T-cell (primary cell): ENCODE measurements at regions not wholly inside any gene's neighbourhood (a gene's known extent, or its start where the extent isn't known, plus 50 kb on each side); places are given as distances from the start of the nearest gene placed in this dataset.

Experiments used
- ATAC-seq, 4 experiments: fragments of 200-7000 bp in 3 of 4; fragments of 150-1000 bp in 1 of 4; cut with Tn5 transposase; replicated peaks in 1 of 4; 1 replicate in 3 of 4; 2 replicates in 1 of 4; pipeline ENCODE4 v1.10.0; 2021; ENCODE audit warnings: moderate library complexity in 3 of 4, mild to moderate bottlenecking in 2 of 4, moderate number of reproducible peaks in 1 of 4
- CTCF ChIA-PET, 2 donors: fragments of 300-600 bp; sonication (Branson Sonifier 250); formaldehyde crosslinking; loops; one replicate each; lab custom pipeline; 2022; ENCODE audit warnings: antibody characterized with exemption in 2 of 2; lab: Charles Lee
- POLR2A ChIA-PET, 2 donors: fragments of 300-600 bp; sonication (Branson Sonifier 250); formaldehyde crosslinking; loops; one replicate each; lab custom pipeline; 2022; ENCODE audit warnings: antibody characterized with exemption in 2 of 2; lab: Charles Lee
- DNase-seq, 35 experiments: peaks; one replicate each; pipeline versions ENCODE4 v3.0.0 to v3.0.0-alpha.2; 2013 to 2023
- H3K27ac ChIP-seq: one replicate; pipeline ENCODE4 v1.5.1; 2013; ENCODE audit warnings: low read length
- H3K27me3 ChIP-seq, 2 experiments: replicated peaks in 1 of 2; 1 replicate in 1 of 2; 2 replicates in 1 of 2; pipeline versions ENCODE4 v1.6.1 to v1.7.0; 2013; ENCODE audit warnings: low read length in 1 of 2, mixed read lengths in 1 of 2; ENCODE audit not compliant: control insufficient read depth in 2 of 2, insufficient read depth in 2 of 2; ENCODE audit errors: extremely low read depth in 1 of 2
- H3K36me3 ChIP-seq, 2 donors: 1 replicate in 1 of 2; 2 replicates in 1 of 2; pipeline versions ENCODE4 v1.6.1 to v1.7.0; 2013; ENCODE audit warnings: low read length in 1 of 2; ENCODE audit not compliant: control insufficient read depth in 2 of 2, insufficient read depth in 1 of 2; ENCODE audit errors: extremely low read depth in 1 of 2
- H3K4me1 ChIP-seq, 2 experiments: 1 replicate in 1 of 2; 2 replicates in 1 of 2; pipeline versions ENCODE4 v1.6.1 to v1.7.0; 2013; ENCODE audit warnings: low read length in 2 of 2, mixed read lengths in 1 of 2; ENCODE audit not compliant: insufficient read depth in 2 of 2, control insufficient read depth in 1 of 2; ENCODE audit errors: extremely low read depth in 1 of 2
- H3K4me3 ChIP-seq, 2 donors: 1 replicate in 1 of 2; 2 replicates in 1 of 2; pipeline versions ENCODE4 v1.5.1 to v1.7.0; 2013; ENCODE audit warnings: mild to moderate bottlenecking in 2 of 2, low read length in 1 of 2, moderate library complexity in 1 of 2; ENCODE audit not compliant: control insufficient read depth in 1 of 2; ENCODE audit errors: extremely low read depth in 1 of 2
- H3K9me3 ChIP-seq: 2 replicates; pipeline ENCODE4 v1.7.0; 2013
- H3K27ac Mint-ChIP-seq, 2 donors: one replicate each; pipeline ENCODE4 v1.8.0; 2020 to 2021; ENCODE audit warnings: mild to moderate bottlenecking in 2 of 2, mixed read lengths in 2 of 2
- H3K27me3 Mint-ChIP-seq, 2 donors: one replicate each; pipeline ENCODE4 v1.8.0; 2021 to 2022; ENCODE audit warnings: mixed read lengths in 2 of 2
- H3K36me3 Mint-ChIP-seq: one replicate; pipeline ENCODE4 v1.8.0; 2021; ENCODE audit warnings: mixed read lengths
- H3K4me1 Mint-ChIP-seq, 3 donors: one replicate each; pipeline ENCODE4 v1.8.0; 2020 to 2022; ENCODE audit warnings: mixed read lengths in 3 of 3, mild to moderate bottlenecking in 1 of 3
- H3K4me3 Mint-ChIP-seq, 3 donors: one replicate each; pipeline ENCODE4 v1.8.0; 2020 to 2022; ENCODE audit warnings: mild to moderate bottlenecking in 3 of 3, mixed read lengths in 3 of 3, moderate library complexity in 3 of 3
- H3K9me3 Mint-ChIP-seq, 3 donors: one replicate each; pipeline ENCODE4 v1.8.0; 2020 to 2022; ENCODE audit warnings: mixed read lengths in 3 of 3
- WGBS: methylation state at CpG from one replicate; pipeline ENCODE4 v1.1.5; 2013; ENCODE audit warnings: missing lambda C conversion rate; ENCODE audit not compliant: insufficient coverage; 5-methylcytosine and 5-hydroxymethylcytosine counted together

DNA sequence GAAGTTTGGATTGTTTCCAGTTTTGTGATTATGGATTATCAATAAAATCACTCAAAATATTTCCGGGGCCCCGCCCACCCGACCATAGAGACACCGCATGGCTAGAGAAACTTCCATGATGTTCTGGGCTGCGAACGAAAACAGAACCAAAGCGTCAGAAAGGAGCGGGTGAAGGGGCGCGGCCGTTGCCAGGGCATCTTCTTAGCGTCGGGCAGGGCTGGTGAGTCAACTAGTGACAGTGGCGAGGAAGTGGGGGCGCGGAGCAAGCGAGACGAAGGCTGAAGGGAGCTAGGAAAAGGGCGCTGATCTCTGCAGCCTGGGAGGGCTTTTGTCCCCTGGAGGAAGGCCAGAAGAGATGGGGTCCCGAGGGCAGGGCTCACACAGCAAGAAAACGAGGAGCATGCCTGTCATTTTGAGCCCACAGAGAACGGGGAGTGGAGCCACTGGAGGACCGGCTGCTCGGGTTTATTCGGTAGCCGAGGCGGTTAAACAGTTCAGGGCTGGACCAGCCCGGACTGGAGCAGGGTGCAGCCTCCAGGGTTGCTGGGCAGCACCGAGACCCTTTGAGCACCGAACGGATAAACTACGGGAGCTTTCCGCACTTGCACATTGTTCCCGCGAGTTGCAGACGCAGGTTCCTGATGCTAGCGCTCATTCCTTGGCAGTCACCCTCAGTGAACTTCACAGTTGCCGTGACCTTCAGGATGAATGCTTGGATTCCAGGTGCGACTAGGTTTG is 298.1 kb upstream of the TRPC5 start:
- no peak for ATAC-seq
- no peak for DNase-seq
- Mint-ChIP-seq H3K36me3 (no peaks in the 10 kb centered on the region), H3K4me1 (no peaks in the 10 kb centered on the region), H3K27me3 (peaks cover 0 to 16% of the 10 kb centered on the region in 2 donors), H3K27ac (no peak overlapping the region), H3K4me3 (no peak overlapping the region), H3K9me3 (no peaks in the 10 kb centered on the region)
- H3K4me1 ChIP-seq, result no peaks in the 10 kb centered on the region
- ChIA-PET CTCF (no interaction called here), POLR2A (no interaction called here)
- no peaks in the 10 kb centered on the region for H3K36me3 ChIP-seq
- no peak overlapping the region for H3K27ac ChIP-seq
- H3K9me3 ChIP-seq, result no peaks in the 10 kb centered on the region
- WGBS, result 94% methylated on average over 10 of the region's 39 CpGs
- no peak overlapping the region for H3K4me3 ChIP-seq
- H3K27me3 ChIP-seq, result peaks cover 0 to 4% of the 10 kb centered on the region in 2 experiments

DNA sequence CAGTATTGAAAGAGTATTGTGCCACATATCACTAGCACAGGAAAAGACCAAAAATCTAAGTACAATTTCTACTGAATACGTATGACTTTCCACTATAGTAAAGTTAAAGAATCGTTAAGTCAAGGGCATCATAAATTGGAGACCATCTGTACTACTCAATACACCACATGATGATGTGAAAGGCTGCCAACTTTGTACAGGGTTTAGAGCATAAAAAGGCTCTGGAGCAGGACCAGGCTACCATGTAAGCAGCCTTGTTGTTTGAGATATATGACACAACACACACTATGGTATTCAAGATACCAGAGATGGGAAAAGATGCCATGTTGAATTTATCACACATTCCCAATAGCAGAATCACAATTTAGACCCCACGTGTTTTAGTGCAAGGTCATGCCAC is 294.9 kb upstream of the TRPC5 start:
- H3K27ac ChIP-seq, result no peak overlapping the region
- H3K27me3 ChIP-seq, result peaks cover 0 to 4% of the 10 kb centered on the region in 2 experiments
- no peaks in the 10 kb centered on the region for H3K4me1 ChIP-seq
- ChIA-PET POLR2A (no interaction called here), CTCF (no interaction called here)
- no peak overlapping the region for H3K4me3 ChIP-seq
- H3K36me3 ChIP-seq, result no peaks in the 10 kb centered on the region
- no peak for DNase-seq
- Mint-ChIP-seq H3K27me3 (peaks cover 0 to 26% of the 10 kb centered on the region in 2 donors), H3K9me3 (no peaks in the 10 kb centered on the region), H3K36me3 (no peaks in the 10 kb centered on the region), H3K27ac (no peak overlapping the region), H3K4me1 (no peaks in the 10 kb centered on the region), H3K4me3 (no peak overlapping the region)
- no CpG with 5 or more reads among the region's 3 CpGs for WGBS
- H3K9me3 ChIP-seq, result no peaks in the 10 kb centered on the region
- ATAC-seq, result no peak

DNA sequence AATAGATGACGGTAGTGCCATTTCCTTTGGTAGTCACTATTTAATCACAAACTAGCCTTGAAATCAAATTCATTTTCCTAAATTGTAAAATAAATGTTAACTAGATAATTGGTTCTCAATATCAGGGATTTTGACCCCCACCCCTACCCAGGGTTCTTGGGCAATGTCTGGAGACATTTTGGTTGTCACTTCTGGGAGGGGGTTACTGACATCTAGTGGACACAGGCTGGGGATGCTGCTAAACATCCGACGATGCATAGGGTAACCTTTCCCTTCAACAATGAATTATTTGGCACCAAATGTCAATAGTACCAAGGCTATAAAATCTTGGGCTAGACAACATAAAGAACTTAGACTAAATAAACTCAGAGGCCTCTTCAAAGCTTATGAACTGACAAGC is 285.8 kb upstream of the TRPC5 start:
- no peak overlapping the region for H3K4me3 Mint-ChIP-seq
- H3K36me3 Mint-ChIP-seq, result no peaks in the 10 kb centered on the region
- ATAC-seq (no peak), DNase-seq (no peak)
- no peaks in the 10 kb centered on the region for H3K9me3 Mint-ChIP-seq
- Histone ChIP-seq H3K27ac (no peak overlapping the region), H3K27me3 (no peaks in the 10 kb centered on the region), H3K36me3 (no peaks in the 10 kb centered on the region), H3K4me1 (no peaks in the 10 kb centered on the region), H3K4me3 (no peak overlapping the region), H3K9me3 (no peaks in the 10 kb centered on the region)
- no CpG with 5 or more reads among the region's 3 CpGs for WGBS
- ChIA-PET POLR2A (no interaction called here), CTCF (no interaction called here)
- H3K27me3 Mint-ChIP-seq, result peaks cover 0 to 15% of the 10 kb centered on the region in 2 donors
- H3K4me1 Mint-ChIP-seq, result no peaks in the 10 kb centered on the region
- H3K27ac Mint-ChIP-seq, result no peak overlapping the region

DNA sequence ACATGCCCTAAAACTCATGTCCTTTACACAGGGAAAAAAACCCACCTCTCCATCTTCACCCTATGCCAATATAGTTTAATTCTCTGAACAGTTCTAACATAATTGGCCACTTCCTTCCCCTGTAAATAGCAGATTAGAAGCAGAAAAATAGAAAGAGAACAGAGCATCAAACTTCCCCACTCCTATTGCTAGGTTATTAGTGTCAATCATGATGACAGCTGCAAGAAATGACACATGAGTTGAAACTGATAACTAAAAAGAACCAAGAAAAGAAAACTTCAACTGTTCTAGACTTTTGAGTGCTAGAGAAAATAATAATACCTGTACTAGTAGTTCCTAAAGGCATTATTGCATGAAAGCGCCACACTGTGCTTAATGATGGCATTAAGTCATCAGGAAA is 284.5 kb upstream of the TRPC5 start:
- CTCF ChIA-PET, result no interaction called here
- H3K36me3 ChIP-seq, result no peaks in the 10 kb centered on the region
- Mint-ChIP-seq H3K27me3 (peaks cover 0 to 23% of the 10 kb centered on the region in 2 donors), H3K9me3 (no peaks in the 10 kb centered on the region), H3K4me3 (no peak overlapping the region), H3K4me1 (no peaks in the 10 kb centered on the region), H3K36me3 (no peaks in the 10 kb centered on the region), H3K27ac (no peak overlapping the region)
- H3K4me1 ChIP-seq, result no peaks in the 10 kb centered on the region
- no peak overlapping the region for H3K4me3 ChIP-seq
- no peaks in the 10 kb centered on the region for H3K9me3 ChIP-seq
- DNase-seq, result no peak
- H3K27ac ChIP-seq, result no peak overlapping the region
- WGBS, result no CpG with 5 or more reads among the region's 1 CpG
- no peaks in the 10 kb centered on the region for H3K27me3 ChIP-seq
- POLR2A ChIA-PET, result no interaction called here
- ATAC-seq, result no peak

DNA sequence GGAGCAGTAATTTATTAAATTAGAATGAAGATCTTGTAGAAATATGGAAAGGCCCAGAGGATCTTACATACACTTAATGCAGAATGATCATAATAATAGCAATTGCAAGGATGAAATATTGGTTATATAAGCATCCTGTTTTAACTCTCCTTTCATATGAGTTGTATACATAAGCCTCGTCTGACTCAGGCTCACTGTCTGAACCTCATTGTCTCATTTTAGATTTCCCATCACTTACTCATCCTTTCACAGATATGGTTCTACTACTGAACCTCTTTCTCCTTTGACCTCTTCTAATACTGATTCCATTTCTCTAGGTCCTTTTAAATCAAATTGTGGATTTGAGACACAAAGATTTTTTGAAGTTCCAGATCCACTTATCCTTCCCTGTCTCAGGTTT is 277.3 kb upstream of the TRPC5 start:
- Histone ChIP-seq H3K27ac (no peak overlapping the region), H3K27me3 (no peaks in the 10 kb centered on the region), H3K4me1 (no peaks in the 10 kb centered on the region), H3K4me3 (no peak overlapping the region), H3K36me3 (no peaks in the 10 kb centered on the region), H3K9me3 (no peaks in the 10 kb centered on the region)
- H3K9me3 Mint-ChIP-seq, result no peaks in the 10 kb centered on the region
- WGBS, result 100% methylated on average over 1 of the region's 1 CpG
- no peak for DNase-seq
- ATAC-seq, result no peak
- H3K36me3 Mint-ChIP-seq, result no peaks in the 10 kb centered on the region
- peaks cover 0 to 24% of the 10 kb centered on the region in 2 donors for H3K27me3 Mint-ChIP-seq
- no peak overlapping the region for H3K4me3 Mint-ChIP-seq
- H3K4me1 Mint-ChIP-seq, result no peaks in the 10 kb centered on the region
- ChIA-PET CTCF (no interaction called here), POLR2A (no interaction called here)
- no peak overlapping the region for H3K27ac Mint-ChIP-seq

DNA sequence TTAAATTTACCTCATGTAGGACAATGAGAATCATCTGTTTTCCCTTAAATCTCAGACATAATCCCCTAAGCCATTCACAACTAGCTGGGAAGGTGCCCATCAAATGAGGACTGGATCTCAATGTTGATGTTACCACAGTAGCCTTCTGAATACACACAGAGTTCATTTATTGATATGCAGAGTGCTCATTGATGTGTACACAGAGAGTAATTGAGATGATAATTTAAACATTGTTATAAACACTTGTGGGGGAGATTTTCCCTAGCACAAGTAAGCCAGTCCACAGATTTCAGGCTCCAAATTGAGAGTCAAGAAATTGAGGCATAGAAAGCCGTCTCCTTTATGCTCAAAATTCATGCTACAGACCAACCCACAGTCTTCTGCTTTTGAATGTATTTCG is 273.4 kb upstream of the TRPC5 start:
- ChIA-PET POLR2A (no interaction called here), CTCF (no interaction called here)
- Histone ChIP-seq H3K36me3 (no peaks in the 10 kb centered on the region), H3K4me3 (no peak overlapping the region), H3K4me1 (no peaks in the 10 kb centered on the region), H3K9me3 (no peaks in the 10 kb centered on the region), H3K27ac (no peak overlapping the region), H3K27me3 (no peaks in the 10 kb centered on the region)
- no peak for DNase-seq
- Mint-ChIP-seq H3K27me3 (peaks cover 0 to 13% of the 10 kb centered on the region in 2 donors), H3K27ac (no peak overlapping the region), H3K36me3 (no peaks in the 10 kb centered on the region), H3K4me1 (no peaks in the 10 kb centered on the region), H3K4me3 (no peak overlapping the region), H3K9me3 (peaks cover 0 to 2% (median 0%) of the 10 kb centered on the region in 3 donors)
- ATAC-seq, result no peak
- no CpG with 5 or more reads among the region's 2 CpGs for WGBS

DNA sequence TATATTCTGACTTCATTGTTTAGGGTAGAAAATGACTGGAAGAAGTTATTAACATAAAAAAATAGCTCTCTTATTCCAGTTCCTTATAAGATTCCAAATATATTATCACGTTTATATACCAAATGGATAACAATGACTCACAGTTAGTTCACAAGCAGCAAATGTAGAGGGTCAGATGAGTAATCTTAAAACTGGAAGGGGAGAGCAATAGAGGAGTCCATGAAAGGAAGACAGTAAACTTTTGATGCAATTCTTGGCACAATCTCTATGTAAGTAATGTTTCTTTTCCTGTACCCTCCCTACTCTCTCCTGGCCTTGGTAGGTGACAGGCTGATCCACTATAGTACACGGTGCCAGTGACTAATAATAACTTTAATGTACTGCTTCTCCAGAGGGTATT is 259.0 kb upstream of the TRPC5 start:
- no peaks in the 10 kb centered on the region for H3K9me3 Mint-ChIP-seq
- POLR2A ChIA-PET, result no interaction called here
- no peaks in the 10 kb centered on the region for H3K36me3 ChIP-seq
- H3K27me3 ChIP-seq, result no peaks in the 10 kb centered on the region
- H3K4me1 ChIP-seq, result no peaks in the 10 kb centered on the region
- no CpG with 5 or more reads among the region's 2 CpGs for WGBS
- H3K9me3 ChIP-seq, result no peaks in the 10 kb centered on the region
- H3K4me3 ChIP-seq, result no peak overlapping the region
- H3K36me3 Mint-ChIP-seq, result no peaks in the 10 kb centered on the region
- DNase-seq, result no peak
- ATAC-seq, result no peak
- CTCF ChIA-PET, result no interaction called here
- no peak overlapping the region for H3K4me3 Mint-ChIP-seq
- H3K27ac ChIP-seq, result no peak overlapping the region
- H3K4me1 Mint-ChIP-seq, result no peaks in the 10 kb centered on the region
- H3K27ac Mint-ChIP-seq, result no peak overlapping the region
- H3K27me3 Mint-ChIP-seq, result peaks cover 0 to 10% of the 10 kb centered on the region in 2 donors
